Endothelial cell (in vitro differentiated cells): ENCODE measurements at regions not wholly inside any gene's neighbourhood (a gene's known extent, or its start where the extent isn't known, plus 50 kb on each side); places are given as distances from the start of the nearest gene placed in this dataset.

ENCODE experiments used
- DNase-seq: peaks from one replicate; pipeline ENCODE4 v3.0.0; 2021; ENCODE audit warnings: low spot score
- H3K27ac Mint-ChIP-seq: one replicate; pipeline ENCODE4 v1.8.0; 2021; ENCODE audit warnings: mixed read lengths, inconsistent platforms; ENCODE audit not compliant: unreplicated experiment
- H3K27me3 Mint-ChIP-seq: one replicate; pipeline ENCODE4 v1.8.0; 2021; ENCODE audit warnings: mild to moderate bottlenecking, moderate library complexity, mixed read lengths, inconsistent platforms; ENCODE audit not compliant: unreplicated experiment
- H3K36me3 Mint-ChIP-seq: one replicate; pipeline ENCODE4 v1.8.0; 2021; ENCODE audit warnings: mild to moderate bottlenecking, low read depth, mixed read lengths, inconsistent platforms; ENCODE audit not compliant: unreplicated experiment
- H3K4me1 Mint-ChIP-seq: one replicate; pipeline ENCODE4 v1.8.0; 2021; ENCODE audit warnings: mild to moderate bottlenecking, mixed read lengths, inconsistent platforms; ENCODE audit not compliant: unreplicated experiment
- H3K4me3 Mint-ChIP-seq: one replicate; pipeline ENCODE4 v1.8.0; 2021; ENCODE audit warnings: mild to moderate bottlenecking, mixed read lengths, inconsistent platforms; ENCODE audit not compliant: unreplicated experiment
- H3K9me3 Mint-ChIP-seq: one replicate; pipeline ENCODE4 v1.8.0; 2021; ENCODE audit warnings: mixed read lengths, inconsistent platforms; ENCODE audit not compliant: unreplicated experiment
- TF ChIP-seq, protein P1 (sequence below): fragments of 200-600 bp; sonication (generic); IDR thresholded peaks from one replicate; pipeline ENCODE4 v1.5.0; 2021; ENCODE audit warnings: antibody characterized with exemption; ENCODE audit not compliant: unreplicated experiment

DNA sequence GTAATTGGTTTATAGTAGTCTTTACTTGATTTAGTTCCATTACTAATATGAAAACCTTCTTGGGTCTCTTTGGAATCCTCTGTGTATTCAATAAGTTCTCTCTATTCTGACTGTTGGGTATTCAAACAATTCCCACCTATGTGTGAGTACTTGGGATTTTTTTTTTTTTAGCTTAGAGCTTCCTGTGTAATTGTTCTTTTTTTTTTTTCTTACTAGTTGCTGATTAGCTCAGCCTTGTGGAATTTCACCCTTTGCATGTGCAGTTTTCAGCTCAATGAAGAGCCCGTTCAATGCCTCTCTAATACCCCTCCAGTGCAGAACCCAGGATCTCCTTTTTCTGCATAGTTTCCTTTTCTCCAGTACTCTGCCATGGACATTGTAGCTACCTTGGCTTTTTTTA lies 339.1 kb upstream of the GALNT5 start:
- Mint-ChIP-seq H3K4me3 (no peak overlapping the region), H3K27ac (peak overlapping the region; percentile 89), H3K27me3 (no peaks in the 10 kb centered on the region), H3K9me3 (peaks cover 9% of the 10 kb centered on the region), H3K36me3 (peaks cover 9% of the 10 kb centered on the region), H3K4me1 (peaks cover 3% of the 10 kb centered on the region)
- no peak for DNase-seq
- TF ChIP-seq, protein P1, sequence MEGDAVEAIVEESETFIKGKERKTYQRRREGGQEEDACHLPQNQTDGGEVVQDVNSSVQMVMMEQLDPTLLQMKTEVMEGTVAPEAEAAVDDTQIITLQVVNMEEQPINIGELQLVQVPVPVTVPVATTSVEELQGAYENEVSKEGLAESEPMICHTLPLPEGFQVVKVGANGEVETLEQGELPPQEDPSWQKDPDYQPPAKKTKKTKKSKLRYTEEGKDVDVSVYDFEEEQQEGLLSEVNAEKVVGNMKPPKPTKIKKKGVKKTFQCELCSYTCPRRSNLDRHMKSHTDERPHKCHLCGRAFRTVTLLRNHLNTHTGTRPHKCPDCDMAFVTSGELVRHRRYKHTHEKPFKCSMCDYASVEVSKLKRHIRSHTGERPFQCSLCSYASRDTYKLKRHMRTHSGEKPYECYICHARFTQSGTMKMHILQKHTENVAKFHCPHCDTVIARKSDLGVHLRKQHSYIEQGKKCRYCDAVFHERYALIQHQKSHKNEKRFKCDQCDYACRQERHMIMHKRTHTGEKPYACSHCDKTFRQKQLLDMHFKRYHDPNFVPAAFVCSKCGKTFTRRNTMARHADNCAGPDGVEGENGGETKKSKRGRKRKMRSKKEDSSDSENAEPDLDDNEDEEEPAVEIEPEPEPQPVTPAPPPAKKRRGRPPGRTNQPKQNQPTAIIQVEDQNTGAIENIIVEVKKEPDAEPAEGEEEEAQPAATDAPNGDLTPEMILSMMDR, result no peak

DNA sequence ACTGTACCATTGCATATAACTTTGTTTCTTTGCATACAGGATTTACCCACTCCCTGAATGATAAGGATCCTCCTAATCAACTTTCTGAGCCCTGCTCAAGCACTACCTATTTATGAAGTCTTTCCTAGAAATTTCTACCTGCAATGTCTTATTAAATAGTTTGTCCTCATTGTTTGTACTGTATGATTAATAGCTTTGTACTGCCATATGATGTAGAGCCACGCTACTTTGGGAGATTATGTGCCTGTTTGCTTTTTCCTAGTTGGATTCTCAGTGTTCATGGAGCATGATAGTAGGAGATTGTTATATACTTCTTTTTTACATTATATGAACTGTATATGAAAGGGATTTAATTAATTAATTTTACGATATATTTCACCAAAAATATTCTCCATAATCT lies 327.1 kb upstream of the GALNT5 start:
- Mint-ChIP-seq H3K9me3 (peaks cover 7% of the 10 kb centered on the region), H3K4me1 (no peaks in the 10 kb centered on the region), H3K36me3 (peaks cover 8% of the 10 kb centered on the region), H3K4me3 (no peak overlapping the region), H3K27me3 (no peaks in the 10 kb centered on the region), H3K27ac (no peak overlapping the region)
- TF ChIP-seq, protein P1, result no peak
- no peak for DNase-seq

DNA sequence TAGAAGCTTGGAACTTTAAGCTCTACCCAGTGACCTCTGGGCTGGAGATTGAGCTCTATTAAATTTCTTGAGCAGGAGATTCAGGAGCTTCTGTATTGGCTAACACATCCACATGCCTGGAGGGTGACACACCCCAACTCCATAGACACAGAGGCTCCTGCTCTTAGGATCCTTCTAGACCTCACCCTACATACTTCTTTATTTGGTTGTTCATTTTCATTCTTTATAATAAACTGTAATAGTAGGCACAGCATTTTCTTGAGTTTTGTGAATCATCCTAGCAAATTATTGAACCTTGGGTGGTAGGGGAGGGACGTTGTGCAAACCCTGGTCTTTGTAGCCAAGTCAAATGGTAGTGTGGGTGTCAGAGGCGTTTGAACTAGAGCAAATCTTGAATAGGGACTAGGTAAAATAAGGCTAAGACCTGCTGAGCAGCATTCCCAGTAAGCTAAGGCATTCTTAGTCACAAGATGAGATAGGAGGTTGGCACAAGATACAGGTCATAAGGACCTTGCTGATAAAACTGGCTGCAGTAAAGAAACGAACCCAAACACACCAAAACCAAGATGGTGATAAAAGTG lies 323.8 kb upstream of the GALNT5 start:
- no peak for DNase-seq
- Mint-ChIP-seq H3K27ac (no peak overlapping the region), H3K9me3 (no peaks in the 10 kb centered on the region), H3K27me3 (no peaks in the 10 kb centered on the region), H3K4me1 (no peaks in the 10 kb centered on the region), H3K36me3 (no peaks in the 10 kb centered on the region), H3K4me3 (no peak overlapping the region)
- TF ChIP-seq, protein P1, result no peak

DNA sequence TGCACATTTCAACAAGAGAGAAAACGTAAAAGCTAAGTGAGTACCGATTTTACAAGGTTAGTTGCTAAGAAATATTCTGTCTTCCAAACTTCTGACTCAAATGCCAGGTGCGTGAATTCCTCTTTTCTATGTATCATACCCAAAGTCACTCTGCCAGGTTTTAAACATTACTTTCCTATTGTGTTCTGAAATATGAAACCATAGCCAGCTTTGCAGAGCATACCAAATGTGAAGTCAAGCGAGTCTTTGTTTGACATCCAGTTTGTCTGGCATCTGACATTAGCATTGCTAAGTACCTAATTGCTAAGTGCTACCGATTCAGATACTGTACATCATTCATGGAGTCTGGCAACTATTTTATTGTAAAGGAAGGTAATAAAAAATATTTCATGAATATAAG lies 321.9 kb upstream of the GALNT5 start:
- DNase-seq, result no peak
- H3K36me3 Mint-ChIP-seq, result no peaks in the 10 kb centered on the region
- no peaks in the 10 kb centered on the region for H3K4me1 Mint-ChIP-seq
- no peak overlapping the region for H3K4me3 Mint-ChIP-seq
- no peak overlapping the region for H3K27ac Mint-ChIP-seq
- no peaks in the 10 kb centered on the region for H3K9me3 Mint-ChIP-seq
- TF ChIP-seq, protein P1, result no peak
- H3K27me3 Mint-ChIP-seq, result no peaks in the 10 kb centered on the region

DNA sequence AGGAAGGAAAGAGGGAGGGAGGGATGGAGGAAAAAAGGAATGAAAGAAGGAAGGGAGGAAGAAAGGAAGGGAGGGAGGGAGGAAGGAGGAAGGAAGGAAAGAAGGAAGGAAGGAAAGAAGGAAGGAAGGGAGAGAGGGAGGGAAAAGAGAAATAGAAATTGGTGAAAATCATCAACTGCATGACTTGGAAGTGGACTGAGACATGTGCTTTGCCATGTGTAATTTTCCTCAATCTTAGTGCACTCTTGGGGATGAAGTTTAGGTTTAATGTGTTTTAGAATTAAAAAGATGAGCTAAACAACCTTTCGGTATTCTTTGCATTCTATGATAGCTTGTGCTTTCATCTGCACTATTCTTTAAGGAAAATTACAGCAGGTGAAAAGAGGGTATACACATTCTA lies 320.1 kb upstream of the GALNT5 start:
- TF ChIP-seq, protein P1, result no peak
- H3K36me3 Mint-ChIP-seq, result no peaks in the 10 kb centered on the region
- H3K4me1 Mint-ChIP-seq, result no peaks in the 10 kb centered on the region
- no peaks in the 10 kb centered on the region for H3K27me3 Mint-ChIP-seq
- H3K4me3 Mint-ChIP-seq, result no peak overlapping the region
- H3K9me3 Mint-ChIP-seq, result no peaks in the 10 kb centered on the region
- DNase-seq, result no peak
- H3K27ac Mint-ChIP-seq, result no peak overlapping the region
